DOHH2 (cell line): ENCODE measurements at regions not wholly inside any gene's neighbourhood (a gene's known extent, or its start where the extent isn't known, plus 50 kb on each side); places are given as distances from the start of the nearest gene placed in this dataset.

Experiments used
- CTCF ChIP-seq: fragments of 200-600 bp; sonication (generic); IDR thresholded peaks from one replicate; pipeline ENCODE4 v1.5.1; 2014; ENCODE audit warnings: antibody characterized with exemption, mild to moderate bottlenecking, low read depth, low read length; ENCODE audit not compliant: poor library complexity, severe bottlenecking
- EZH2phosphoT487 ChIP-seq: fragments of 200-600 bp; sonication (generic); IDR thresholded peaks from 2 replicates; pipeline ENCODE4 v1.6.1; 2017; ENCODE audit warnings: borderline replicate concordance, mild to moderate bottlenecking, antibody characterized with exemption, low read length, moderate library complexity, mixed read lengths

- TF ChIP-seq CTCF = no peak
- TF ChIP-seq EZH2phosphoT487 = no peak
Measured at GRCh38 chrX:99602107-99602506, 808.0 kb downstream of the PCDH19 start.
